ENCODE measurements at regions not wholly inside any gene's neighbourhood (a gene's known extent, or its start where the extent isn't known, plus 50 kb on each side); places are given as distances from the start of the nearest gene placed in this dataset.
"Not testable (repeated sequence)": the region's sequence is repeated elsewhere in the genome, so short reads cannot be mapped to it uniquely, and the experiment has no call there.

DNA sequence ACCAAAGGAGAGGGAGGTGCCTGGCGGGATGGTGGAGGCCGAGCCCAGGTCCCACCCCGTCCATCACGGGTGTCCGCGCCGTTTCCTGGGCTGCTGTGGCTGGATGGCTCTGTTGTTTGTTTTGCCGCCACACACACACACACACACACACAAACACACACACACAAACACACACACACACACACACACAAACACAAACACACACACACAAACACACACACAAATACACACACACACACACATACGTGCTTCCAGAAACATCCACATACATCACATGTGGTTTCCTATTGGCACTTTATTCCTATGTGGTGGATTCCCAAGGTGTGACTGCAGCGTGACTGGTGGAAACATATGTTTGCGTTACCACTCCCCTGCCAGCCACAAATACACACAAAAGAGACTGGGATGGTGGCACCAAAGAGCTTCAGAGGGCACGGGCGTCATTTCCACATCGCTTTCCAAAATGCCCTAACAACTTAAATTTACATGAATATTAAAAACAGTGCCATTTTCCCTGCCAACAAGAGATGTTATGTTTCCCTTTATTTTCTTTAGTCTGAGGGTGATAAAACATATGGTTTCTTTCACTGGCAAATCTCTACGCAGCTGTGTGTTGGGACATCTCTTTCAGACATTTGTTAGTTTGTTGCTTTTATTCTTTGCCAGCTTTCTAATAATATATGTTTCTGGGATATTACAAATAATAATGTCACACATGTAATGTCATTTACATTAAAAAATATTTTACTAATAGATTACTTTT lies 356.8 kb downstream of the BRD1 start:
- no peak for DNase-seq

DNA sequence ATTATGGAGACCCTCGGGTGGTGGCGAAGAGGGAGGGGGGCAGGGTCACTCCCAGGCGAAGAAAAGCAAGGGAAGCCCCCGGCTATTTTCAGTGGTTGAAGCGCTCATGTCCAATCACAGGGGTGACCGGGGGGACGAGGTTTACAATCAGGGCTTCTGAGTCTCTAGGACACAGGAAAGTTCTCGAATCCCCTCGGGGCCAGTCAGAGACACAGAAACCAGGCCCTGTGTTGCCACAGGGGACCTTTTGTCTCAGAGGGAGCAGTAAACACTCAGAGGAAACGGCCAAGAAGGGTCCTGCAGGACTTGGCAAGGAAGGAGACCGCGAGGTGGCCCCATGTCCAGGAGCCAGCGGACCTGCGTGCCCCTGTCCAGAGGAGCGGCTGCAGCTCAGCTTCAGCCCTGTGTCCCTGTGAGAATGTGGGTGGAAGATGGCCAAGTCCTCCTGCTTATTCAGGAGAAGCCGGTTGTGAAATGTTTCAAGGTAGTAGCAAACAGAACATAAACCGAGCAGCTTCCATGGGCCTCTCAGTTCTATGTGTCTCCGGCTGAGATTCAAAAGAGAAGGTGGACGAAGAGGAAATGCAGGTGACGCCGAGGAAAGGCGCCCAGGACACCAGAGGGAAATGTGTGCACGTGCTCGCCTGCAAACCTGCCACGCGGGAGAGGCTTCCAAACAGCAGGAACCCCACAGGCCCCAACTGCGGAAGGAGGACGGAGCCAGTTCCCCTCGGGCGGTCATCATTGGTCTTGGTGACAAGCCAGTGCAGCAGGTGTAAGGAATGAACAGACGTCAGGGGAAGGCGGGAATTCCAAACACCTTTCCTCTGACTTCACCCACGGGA lies 357.6 kb downstream of the BRD1 start:
- DNase-seq: no peak

DNA sequence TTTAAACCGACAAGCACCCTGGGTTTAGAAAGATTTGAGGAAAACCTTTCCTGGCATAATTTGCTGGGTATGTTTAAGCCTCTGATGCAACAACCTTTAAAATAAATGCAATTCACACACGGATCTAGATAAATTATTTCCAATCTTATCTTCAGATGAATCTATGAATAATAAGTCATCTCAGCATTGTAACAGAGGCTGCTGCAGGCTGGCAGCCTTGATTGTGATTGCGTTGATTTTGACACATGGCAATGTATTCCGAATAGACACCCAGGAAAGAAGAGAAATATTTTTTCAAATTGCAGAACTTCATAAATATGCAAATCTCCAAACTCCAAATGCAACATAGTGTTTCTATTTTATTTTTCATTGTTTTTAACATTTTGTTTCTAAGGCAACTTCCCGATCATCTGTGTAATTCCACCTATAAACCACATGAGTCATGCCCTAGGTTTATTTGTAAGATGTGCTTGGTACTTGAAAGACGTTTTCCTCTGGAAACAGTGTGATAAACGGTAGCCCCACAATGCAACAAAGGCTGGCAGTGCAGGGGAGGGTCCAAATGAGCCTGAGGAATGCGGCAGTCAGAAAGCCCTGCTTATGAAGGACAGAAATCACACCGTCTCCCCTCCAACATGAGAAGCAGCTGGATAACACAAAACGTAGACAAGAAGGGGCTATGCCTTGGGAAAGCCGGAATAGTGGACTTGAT lies 359.0 kb downstream of the BRD1 start:
- DNase-seq: no peak

DNA sequence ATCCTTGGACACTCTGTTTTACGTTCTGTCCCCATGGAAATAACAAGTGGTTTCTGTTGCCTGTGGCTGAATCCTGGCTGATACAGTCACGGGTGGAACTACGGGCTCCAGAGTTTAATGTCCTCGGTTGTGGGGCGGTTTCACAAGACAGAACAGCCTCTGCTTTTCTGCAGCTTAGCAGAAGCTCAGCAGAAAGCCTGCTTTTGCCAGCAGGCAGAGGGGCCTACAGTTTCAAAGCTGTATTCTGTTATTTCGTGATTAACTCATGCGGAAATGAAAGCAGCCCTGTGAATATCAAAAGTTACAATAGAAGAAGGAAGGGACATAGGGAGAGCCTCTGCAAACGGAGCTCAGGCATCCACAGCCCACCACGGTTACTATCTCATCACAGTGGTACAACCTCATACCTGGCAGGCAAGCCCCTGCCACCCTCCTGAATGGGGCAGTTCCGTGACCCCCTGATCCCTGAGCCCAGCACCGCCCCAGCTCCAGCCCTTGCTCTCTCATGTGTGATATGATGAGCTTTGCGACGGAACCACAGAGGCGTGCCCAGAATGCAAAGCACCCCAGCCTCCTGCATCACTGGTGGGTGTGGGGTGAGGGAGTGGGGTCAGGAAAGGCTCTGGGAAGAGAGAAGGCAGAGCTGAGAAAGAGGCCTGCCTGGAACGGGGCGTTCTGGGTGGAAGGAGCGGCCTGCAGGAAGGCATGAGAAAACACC lies 360.6 kb downstream of the BRD1 start:
- no peak for DNase-seq

DNA sequence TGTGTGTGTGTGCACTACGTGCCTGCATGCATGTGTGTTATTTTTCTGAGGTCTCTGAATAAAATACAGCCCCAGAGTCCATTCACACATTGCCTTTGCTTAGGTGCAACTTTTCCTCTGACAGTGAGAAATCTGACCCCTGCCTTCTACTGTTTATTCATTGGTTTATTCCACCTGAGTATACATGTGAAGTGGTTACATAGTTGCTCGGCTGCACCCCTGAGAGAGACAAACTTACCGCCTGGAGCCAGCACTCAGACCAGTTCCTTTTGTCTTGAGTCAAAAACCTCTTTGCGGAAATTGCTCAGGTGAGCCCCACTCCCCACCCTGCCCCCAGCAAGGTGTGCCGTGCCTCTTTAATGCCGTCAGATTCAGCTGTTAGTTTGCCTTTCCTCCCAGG lies 363.6 kb downstream of the BRD1 start:
- no peak for DNase-seq

DNA sequence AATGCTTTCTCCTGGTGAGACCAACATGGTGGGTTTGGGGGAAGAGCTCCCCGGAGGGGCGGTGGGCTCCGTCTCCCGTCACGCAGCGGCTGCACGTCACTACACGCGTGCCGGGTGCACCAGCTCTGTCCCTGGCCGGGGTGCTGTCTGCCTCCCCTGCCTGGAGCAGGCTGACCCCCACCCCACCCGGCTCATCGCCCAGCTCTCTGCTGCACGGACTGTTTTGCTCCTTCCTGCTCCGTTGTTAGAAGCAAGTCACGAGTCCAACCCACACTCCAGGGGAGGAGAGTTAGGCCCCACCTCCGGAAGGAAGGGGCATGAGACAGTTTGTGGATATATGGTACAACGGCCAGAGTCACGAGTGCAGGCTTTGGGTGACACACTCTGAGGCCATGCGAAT lies 364.9 kb downstream of the BRD1 start:
- DNase-seq: no peak

DNA sequence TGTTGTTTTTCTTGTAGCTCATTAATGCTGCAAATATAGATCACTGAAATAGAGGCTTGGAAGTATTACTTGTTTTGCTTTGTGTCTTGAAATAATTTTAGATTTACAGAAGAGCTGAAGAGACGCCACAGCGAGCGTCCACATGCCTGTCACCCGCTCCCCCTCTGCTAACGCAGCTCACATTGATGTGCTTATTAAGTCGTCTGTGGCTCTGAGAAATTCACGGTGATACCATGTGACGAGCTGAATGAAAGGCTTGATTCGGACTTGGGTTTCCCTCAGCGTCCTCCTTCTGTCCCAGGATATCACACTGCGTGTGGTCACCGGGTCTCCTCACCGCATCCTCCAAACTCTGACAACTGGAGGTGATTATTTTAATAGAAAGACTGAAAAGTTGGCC lies 365.4 kb downstream of the BRD1 start:
- no peak for DNase-seq

DNA sequence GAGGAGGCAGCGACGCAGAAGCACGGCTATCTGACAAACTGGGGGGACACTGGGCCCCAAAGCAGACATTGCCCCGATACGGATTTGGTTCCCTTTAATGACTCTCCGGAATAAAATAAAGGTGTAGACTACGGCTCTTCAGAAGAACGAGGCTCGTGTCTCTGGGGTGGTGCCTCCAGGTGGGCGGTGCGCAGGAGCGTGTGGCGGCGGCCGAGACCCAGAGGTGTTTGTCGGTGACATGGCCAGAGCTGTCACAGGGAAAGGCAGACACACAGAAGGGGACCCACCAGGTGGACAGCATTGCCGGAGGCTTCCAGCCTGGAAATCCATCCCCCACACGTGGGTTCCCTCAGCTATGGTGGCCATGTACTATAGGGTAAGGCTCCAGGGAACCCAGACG lies 366.0 kb downstream of the BRD1 start:
- no peak for DNase-seq

DNA sequence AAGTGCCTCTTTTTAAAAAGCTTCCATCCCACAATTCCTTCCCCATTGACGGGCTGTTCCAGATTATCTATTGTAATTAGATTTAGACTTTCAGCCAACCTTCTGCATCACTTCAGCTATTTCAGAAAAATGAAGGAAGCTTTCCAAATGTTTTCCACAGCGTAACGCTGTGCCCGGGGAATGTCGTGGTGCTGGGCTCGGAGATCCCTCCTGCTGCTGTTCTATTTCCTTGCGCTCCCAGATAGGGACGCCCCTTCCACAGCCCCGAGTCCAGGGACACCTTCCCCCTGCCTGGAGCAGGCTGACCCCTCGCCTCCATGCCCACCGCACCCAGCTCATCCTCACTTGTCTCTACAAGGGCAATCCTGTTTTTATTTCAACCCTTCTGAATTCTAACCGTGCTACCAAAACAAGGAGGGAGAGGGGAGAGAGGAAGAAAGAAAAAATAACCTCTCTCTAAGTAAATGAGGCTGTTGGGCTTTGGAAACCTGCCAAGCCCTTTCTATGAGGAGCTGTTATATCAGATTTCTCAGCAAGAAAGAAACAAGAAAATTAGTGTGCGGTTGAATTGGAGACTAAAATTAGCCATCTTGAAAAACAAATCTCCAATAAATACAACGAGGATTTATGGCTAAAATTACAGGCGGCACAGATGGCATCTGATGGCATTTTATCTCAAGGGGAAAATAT lies 366.9 kb downstream of the BRD1 start:
- DNase-seq: no peak

DNA sequence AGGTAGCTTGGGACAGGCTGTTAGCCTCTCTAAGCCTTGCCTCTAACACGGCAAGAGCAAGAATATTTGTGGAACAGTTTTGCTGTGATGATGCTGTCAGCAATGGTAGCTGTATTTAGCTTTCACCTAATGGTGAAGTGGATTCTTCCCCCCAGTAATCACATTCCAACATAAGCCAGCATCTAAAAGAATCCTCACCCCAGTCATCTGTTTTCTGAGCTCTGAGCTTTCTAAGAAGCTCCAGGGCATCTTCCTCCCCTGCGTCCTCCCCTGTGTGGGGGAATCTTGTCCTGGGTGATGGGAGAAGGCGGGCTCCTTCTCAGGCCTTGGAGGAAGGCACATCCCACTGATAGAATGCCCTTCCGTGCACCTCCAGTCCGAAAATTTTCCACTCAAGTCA lies 367.6 kb downstream of the BRD1 start:
- no peak for DNase-seq

DNA sequence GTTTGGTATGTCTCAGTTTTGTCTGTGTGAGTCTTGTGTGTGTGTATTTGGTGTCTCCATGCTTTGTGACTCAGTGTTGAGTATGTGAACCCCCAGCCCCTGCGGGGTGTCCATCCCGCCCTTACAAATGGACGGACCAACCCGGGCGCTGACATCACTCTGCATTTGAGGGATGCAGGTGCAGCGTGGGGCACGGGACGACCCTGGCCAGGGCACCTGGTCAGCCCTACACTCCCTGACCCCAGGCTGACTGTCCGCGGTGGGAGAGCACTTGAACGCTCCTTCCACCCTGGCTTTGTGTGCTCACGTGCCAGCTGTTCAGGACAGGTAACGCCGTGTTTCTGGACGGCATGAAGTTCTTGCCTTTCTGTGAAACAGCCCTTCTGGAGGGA lies 369.0 kb downstream of the BRD1 start:
- DNase-seq: no peak

DNA sequence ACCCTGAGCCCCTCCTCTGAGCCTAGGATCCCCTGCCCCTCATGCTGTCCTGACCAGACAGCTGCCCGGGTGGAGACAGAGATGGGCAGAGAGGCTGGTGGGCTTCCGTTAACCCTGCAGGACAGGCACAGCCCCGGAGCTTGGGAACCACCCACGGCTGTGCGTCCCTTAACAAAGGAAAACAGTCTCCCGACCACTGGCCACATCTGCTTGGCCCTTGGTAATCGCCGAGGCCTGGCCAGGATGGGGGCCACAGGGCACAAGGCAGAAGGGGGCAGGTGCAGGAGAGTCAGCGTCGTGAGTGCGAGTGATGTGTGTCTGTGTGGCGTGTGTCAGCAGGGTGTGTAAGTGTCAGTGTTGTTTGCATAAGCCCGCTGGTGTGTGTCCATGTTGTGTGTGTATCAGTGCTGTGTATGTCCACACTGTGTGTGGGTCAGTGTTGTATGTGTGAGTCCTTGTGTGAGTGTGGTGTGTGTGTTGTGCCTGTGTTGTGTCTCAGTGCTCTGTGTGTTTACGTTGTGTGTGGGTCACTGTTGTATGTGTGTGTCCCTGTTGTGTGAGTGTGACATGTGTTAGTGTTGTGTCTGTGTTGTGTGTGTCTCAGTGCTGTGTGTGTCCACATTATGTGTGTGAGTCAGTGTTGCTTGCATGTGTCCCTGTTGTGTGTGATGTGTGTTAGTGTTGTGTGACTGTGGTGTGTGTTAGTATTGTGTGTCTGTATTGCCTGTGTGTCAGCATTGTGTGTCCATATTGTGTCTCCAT lies 369.5 kb downstream of the BRD1 start:
- DNase-seq: no peak

DNA sequence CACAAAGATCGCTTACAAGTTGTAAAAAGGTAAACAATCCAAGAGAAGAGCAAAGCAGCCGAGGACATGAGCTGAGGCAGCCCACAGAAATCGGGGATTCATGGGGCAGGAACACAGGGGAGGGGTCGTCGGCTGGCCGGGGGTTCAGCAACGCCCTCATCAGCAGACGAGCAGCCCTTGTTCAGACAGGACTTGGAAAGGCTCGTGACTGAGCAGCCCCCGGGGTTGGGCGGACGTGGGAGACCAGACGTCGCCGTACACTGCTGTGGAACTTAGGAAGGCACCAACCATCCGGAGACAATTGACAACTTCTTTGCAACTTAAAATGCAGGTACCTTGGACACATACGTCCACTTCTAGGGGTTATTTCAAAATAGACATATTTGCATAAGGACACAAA lies 370.5 kb downstream of the BRD1 start:
- no peak for DNase-seq

DNA sequence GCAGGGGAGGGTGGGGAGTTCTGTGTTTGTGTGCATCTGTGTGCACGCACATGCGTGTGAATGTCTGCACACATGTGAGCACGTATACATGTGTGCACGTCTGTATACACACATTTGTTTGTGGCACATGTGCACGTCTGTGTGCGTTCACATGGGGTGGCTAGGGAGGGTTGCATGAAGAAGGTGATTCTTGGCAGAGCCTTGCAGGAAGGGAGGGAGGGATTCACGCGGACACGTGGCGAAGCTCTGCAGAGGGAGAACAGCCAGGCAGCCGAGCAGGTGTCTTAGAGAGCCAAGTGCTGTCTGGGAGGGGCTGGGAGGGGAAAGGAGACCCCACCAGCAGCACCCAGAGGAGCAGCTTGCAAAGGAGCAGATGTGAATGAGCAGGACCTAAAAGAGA lies 372.1 kb downstream of the BRD1 start:
- no peak for DNase-seq

DNA sequence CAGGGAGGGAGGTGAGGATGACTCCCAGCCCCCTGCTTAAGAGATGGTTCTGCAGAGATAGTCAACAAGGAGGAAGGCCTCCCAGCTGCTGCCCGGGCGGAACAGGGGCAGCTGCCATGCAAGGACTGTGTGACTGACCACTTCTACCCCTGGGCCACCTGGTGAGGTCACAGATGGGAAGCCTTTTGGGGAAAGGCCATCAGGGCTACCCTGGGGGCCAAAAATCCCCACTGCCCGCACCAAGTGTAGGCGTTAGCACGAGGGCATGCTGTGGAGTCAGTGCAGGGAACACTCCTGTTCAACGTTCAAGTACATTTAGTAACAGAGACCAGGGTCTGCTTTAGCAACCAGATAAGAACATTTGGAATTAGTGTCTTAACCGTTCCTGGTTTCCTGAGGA lies 372.9 kb downstream of the BRD1 start:
- DNase-seq: no peak

DNA sequence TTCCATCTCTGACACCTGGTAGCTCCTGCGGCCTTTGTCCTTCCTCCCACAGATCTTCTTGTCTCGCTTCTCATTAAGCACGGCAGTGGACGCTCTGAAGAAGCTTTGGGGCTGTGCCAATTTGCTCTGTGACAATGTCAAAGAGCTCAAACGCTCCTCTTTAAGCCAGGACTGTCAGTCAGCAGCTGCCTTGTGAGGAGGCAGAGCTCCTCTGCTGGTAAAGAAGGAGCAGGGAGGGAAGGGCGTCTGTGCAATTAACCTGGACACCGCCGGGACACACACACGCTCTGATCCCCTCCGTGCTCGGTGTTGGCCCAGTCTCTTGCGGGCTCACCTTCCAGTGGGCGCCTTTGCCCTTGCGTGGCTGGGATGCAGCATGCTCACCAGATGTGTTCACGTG lies 373.9 kb downstream of the BRD1 start:
- no peak for DNase-seq

DNA sequence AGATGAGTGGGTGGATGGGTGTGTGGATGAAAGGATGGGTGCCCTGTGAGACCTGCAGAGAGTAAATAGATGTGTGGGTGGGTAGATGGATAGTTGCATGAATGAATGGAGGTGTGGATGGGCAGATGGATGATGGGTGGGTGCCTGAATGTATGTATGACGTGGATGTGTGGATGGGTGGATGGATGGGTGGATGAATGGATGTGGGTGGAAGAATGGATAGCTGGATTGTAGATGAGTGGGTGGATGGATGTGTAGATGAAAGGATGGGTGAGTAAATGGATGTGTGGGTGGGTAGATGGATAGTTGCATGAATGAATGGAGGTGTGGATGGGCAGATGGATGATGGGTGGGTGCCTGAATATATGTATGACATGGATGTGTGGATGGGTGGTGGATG lies 374.7 kb downstream of the BRD1 start:
- DNase-seq: not testable (repeated sequence)

DNA sequence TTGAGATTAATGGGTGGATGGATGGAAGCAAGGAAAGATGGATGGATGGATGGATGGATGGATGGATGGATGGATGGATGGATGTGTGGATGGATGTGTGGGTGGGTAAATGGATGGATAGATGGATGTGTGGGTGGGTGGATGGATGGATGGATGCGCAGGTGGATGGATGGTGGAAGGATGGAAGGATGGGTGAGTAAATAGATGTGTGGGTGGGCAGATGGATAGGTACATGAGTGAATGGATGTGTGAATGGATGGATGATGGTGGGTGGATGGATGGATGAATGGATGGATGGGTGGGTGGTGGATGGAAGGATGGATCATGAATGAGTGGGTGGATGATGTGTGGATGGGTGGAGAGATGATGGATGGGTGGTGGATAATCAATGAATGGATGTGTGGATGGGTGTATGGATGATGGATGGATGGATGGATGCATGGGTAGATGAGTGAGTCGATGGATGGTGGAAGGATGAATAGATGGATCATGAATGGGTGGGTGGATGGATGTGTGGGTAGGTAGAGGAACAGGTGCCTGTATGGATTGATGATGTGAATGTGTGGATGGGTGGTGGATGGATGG lies 375.2 kb downstream of the BRD1 start:
- no peak for DNase-seq

DNA sequence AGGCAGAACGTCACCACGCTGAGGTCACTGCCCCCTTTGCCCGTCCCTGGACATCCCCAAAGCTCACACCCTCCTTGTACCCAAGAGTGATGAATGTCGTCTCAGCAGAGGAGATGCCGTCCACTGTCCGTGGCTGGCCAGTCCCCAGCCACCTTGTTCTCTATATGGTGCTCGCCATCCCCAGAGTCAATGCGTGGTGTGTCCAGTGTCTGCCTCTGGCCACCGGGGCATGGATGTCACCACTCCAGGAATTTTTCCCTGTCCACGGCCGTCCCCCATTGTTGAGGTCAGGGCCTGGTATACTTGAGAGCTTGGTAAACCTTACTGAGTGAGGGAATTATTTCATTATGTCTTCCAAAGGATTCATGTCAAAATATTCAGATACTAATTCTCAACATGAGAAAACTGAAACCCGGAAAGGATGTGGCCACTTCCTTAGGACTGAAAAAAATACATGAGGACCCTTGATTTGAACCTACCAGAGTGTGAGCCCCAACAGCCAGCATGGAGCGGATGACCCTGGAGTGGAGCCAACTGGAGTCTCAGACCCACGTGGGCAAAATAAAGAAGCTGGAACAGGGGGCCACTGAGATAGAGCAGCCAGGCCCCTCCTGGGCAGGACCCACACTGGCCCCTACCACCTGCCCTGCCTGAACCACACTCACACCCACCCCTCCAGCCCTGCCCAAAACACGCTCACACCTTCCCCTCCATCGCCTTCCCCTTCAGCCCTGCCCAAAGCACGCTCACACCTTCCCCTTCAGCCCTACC lies 376.4 kb downstream of the BRD1 start:
- DNase-seq: no peak

DNA sequence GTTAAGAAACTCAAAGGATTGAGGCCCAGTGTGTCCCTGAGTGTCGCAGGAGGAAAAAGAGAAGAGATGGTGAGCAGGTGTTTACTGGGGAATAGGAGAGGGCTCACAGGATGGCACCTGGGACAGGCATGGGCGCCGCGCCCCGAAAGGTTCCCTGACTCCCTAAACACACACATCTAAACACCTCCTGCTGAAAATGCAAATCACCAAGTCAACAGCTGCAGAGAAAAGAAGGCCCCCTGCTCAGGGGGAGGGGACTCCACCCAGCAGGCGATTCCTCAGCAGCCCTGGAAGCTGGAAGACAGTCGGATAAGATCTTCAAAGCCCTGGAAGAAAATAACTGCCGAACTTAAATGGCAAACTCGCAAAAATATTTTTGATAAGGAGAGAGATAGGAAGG lies 377.2 kb downstream of the BRD1 start:
- DNase-seq: no peak
